ENCODE measurements at regions not wholly inside any gene's neighbourhood (a gene's known extent, or its start where the extent isn't known, plus 50 kb on each side); places are given as distances from the start of the nearest gene placed in this dataset.

DNA sequence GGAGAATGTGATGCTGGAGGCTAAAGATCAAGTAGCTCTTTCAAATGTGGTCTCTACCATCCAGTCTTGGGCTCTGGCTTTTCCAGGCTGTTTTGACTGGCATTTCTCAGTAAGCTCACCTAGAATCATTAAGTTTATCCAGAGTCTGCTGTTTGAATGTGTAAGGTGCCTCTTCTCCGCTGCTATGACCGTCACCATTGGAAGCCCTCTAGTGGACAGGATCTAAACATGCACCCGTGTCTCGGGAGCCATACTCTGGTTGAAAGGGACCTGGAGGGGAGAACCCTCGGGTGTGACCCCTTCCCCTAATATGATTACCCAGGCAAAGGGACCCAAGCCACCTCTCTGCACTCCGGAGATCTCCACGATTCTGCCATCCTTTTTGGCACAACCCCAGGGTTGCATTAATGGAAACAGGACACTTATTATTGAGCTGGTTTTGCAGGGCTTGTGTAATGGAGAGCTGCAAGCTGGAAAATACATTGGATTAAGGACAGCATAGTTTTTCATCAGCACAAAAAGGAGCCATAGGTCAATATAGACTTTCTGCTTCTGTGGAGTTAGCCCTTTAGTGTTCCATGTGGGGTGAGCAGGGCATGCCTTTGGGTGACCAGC is 191.0 kb upstream of the LARGE1 start (continued):
- TF ChIP-seq, protein P1, sequence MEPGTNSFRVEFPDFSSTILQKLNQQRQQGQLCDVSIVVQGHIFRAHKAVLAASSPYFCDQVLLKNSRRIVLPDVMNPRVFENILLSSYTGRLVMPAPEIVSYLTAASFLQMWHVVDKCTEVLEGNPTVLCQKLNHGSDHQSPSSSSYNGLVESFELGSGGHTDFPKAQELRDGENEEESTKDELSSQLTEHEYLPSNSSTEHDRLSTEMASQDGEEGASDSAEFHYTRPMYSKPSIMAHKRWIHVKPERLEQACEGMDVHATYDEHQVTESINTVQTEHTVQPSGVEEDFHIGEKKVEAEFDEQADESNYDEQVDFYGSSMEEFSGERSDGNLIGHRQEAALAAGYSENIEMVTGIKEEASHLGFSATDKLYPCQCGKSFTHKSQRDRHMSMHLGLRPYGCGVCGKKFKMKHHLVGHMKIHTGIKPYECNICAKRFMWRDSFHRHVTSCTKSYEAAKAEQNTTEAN (CRISPR knock-in tag; conservative IDR thresholded peaks at IDR 0.05), result no peak
- TF ChIP-seq ZNF274 (CRISPR knock-in tag; IDR thresholded peaks at IDR 0.05), result no peak
- TF ChIP-seq, protein P2, sequence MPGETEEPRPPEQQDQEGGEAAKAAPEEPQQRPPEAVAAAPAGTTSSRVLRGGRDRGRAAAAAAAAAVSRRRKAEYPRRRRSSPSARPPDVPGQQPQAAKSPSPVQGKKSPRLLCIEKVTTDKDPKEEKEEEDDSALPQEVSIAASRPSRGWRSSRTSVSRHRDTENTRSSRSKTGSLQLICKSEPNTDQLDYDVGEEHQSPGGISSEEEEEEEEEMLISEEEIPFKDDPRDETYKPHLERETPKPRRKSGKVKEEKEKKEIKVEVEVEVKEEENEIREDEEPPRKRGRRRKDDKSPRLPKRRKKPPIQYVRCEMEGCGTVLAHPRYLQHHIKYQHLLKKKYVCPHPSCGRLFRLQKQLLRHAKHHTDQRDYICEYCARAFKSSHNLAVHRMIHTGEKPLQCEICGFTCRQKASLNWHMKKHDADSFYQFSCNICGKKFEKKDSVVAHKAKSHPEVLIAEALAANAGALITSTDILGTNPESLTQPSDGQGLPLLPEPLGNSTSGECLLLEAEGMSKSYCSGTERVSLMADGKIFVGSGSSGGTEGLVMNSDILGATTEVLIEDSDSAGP (CRISPR knock-in tag; IDR thresholded peaks at IDR 0.05; ENCODE audit: borderline replicate concordance), result no peak
- peak; percentile 52 for TF ChIP-seq STAG1 (CRISPR knock-in tag; IDR thresholded peaks at IDR 0.05)
- TF ChIP-seq, protein P3, sequence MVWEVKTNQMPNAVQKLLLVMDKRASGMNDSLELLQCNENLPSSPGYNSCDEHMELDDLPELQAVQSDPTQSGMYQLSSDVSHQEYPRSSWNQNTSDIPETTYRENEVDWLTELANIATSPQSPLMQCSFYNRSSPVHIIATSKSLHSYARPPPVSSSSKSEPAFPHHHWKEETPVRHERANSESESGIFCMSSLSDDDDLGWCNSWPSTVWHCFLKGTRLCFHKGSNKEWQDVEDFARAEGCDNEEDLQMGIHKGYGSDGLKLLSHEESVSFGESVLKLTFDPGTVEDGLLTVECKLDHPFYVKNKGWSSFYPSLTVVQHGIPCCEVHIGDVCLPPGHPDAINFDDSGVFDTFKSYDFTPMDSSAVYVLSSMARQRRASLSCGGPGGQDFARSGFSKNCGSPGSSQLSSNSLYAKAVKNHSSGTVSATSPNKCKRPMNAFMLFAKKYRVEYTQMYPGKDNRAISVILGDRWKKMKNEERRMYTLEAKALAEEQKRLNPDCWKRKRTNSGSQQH (CRISPR knock-in tag; IDR thresholded peaks at IDR 0.05; ENCODE audit: low read depth), result no peak

DNA sequence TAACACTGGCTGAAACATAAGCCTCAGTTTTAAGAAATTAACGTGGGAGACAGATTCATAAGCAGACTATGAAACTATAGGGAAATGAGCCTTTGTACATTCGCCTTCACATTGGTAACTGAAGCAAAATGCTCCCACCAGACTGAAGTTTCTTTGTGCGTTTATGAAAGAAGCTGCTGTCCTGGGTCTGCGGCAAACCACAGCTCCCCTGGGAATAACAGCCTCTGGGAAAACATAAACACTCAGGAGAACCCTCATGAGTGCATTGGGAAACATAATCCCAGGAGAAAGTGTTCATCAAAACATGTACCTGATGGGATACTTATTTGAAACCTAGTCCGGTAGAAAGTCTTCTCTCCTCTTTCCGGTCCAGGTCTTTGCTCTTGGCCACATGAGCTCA is 193.1 kb upstream of the LARGE1 start:
- Histone ChIP-seq H3K4me3 (replicated peaks in 1 of 3; ENCODE audit: insufficient read depth in 1 of 3, low read depth in 2 of 3, low read length in 3 of 3) (no peak overlapping the region), H3K36me3 (replicated peaks in 1 of 2; ENCODE audit: control insufficient read depth in 1 of 2, insufficient read depth in 2 of 2, low read length in 2 of 2) (no peaks in the 10 kb centered on the region), H3K9me3 (ENCODE audit: low read length) (no peaks in the 10 kb centered on the region), H3K9ac (ENCODE audit: insufficient read depth, low read depth, low read length) (no peak overlapping the region), H3K4me2 (ENCODE audit: low read depth, low read length) (no peak overlapping the region), H3K27ac (ENCODE audit: extremely low read length, insufficient read depth, low read length) (no peak overlapping the region), H3K4me1 (ENCODE audit: insufficient read depth, low read length) (no peaks in the 10 kb centered on the region), H4K20me1 (ENCODE audit: insufficient read depth, low read length) (no peaks in the 10 kb centered on the region), H2AFZ (ENCODE audit: low read length) (no peak overlapping the region), H3K27me3 (ENCODE audit: control insufficient read depth in 1 of 2, insufficient read depth in 2 of 2, low read length in 2 of 2) (no peaks in the 10 kb centered on the region; a peak in 3 of 5 replicates), H3K79me2 (ENCODE audit: insufficient read depth, low read length) (no peaks in the 10 kb centered on the region)
- DNase-seq (ENCODE audit: low spot score) (no peak), FAIRE-seq (no peak), ATAC-seq (no peak)
- no TSS peak for BruUV-seq (replicated peaks)
- 21% methylated on average over 6 of the region's 6 CpGs for WGBS (ENCODE audit: low lambda C conversion rate)
- in situ Hi-C loops (cut with HindIII; ENCODE audit: extremely low pct_ligation_motif_present, low pct_unique_long_range_greater_than_20kb), result no loop called here
- CTCF ChIA-PET (ENCODE audit: low intra/inter-chr PET ratio, low total read pairs), result no interaction called here
- POLR2A ChIA-PET, result no interaction called here
- intact Hi-C loops (cut with micrococcal nuclease; ENCODE audit: unreplicated experiment), result no loop called here
- TF ChIP-seq, protein P4, sequence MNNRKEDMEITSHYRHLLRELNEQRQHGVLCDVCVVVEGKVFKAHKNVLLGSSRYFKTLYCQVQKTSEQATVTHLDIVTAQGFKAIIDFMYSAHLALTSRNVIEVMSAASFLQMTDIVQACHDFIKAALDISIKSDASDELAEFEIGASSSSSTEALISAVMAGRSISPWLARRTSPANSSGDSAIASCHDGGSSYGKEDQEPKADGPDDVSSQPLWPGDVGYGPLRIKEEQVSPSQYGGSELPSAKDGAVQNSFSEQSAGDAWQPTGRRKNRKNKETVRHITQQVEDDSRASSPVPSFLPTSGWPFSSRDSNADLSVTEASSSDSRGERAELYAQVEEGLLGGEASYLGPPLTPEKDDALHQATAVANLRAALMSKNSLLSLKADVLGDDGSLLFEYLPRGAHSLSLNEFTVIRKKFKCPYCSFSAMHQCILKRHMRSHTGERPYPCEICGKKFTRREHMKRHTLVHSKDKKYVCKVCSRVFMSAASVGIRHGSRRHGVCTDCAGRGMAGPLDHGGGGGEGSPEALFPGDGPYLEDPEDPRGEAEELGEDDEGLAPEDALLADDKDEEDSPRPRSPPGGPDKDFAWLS (CRISPR knock-in tag; IDR thresholded peaks at IDR 0.05; ENCODE audit: borderline replicate concordance), result no peak
- TF ChIP-seq, protein P5, sequence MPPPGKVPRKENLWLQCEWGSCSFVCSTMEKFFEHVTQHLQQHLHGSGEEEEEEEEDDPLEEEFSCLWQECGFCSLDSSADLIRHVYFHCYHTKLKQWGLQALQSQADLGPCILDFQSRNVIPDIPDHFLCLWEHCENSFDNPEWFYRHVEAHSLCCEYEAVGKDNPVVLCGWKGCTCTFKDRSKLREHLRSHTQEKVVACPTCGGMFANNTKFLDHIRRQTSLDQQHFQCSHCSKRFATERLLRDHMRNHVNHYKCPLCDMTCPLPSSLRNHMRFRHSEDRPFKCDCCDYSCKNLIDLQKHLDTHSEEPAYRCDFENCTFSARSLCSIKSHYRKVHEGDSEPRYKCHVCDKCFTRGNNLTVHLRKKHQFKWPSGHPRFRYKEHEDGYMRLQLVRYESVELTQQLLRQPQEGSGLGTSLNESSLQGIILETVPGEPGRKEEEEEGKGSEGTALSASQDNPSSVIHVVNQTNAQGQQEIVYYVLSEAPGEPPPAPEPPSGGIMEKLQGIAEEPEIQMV (CRISPR knock-in tag; IDR thresholded peaks at IDR 0.05; ENCODE audit: low read depth), result no peak
- TF ChIP-seq ATF7 (IDR thresholded peaks at IDR 0.05) (no peak), ATF7 (CRISPR knock-in tag; IDR thresholded peaks at IDR 0.05) (no peak), ZNF337 (CRISPR knock-in tag; IDR thresholded peaks at IDR 0.05; ENCODE audit: borderline replicate concordance, low read depth) (no peak)
- TF ChIP-seq, protein P6, sequence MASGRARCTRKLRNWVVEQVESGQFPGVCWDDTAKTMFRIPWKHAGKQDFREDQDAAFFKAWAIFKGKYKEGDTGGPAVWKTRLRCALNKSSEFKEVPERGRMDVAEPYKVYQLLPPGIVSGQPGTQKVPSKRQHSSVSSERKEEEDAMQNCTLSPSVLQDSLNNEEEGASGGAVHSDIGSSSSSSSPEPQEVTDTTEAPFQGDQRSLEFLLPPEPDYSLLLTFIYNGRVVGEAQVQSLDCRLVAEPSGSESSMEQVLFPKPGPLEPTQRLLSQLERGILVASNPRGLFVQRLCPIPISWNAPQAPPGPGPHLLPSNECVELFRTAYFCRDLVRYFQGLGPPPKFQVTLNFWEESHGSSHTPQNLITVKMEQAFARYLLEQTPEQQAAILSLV (CRISPR knock-in tag; IDR thresholded peaks at IDR 0.05; ENCODE audit: borderline replicate concordance), result no peak

Measured in HepG2 (cell line).